ENCODE measurements at regions not wholly inside any gene's neighbourhood (a gene's known extent, or its start where the extent isn't known, plus 50 kb on each side); places are given as distances from the start of the nearest gene placed in this dataset.

GRCh38 chr2:41420219-41420618, 627.6 kb upstream of the PKDCC start:
- TF ChIP-seq CTCF (IDR thresholded peaks at IDR 0.05) (no peak), POLR2A (IDR thresholded peaks at IDR 0.05) (no peak)

All from thyroid gland (tissue), 4 donors.